ENCODE measurements at regions not wholly inside any gene's neighbourhood (a gene's known extent, or its start where the extent isn't known, plus 50 kb on each side); places are given as distances from the start of the nearest gene placed in this dataset.

DNA sequence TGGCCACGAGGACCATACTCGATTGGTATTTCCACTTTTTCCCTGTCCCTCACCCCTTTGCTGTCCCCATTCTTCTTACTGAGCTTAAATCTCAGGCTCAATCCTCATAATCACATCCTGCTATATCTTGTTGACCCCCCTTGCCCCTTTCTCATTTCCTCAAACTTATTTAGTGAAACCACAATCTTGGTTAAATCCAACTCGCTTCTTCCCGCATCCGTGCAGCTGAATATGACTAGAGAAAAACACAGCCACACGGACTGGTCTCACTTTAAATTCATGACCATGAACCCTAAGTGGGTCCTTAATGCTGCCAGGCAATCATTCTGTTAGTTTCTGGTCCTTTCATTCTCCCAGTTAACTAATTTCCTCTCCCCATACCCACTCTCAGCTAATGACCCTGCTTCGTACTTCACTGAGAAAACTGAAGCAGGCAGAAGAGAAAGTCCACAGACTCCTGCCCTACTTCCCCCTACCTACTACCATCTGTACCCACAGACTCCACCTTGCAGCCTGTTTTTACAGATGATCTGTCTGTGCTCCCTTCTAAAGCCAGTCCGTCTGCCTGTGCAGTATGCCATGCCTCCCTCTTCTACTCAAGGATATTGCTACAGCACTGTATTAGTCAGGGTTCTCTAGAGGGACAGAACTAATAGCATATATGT, 96.8 kb upstream of the LMO4 start:
- H2AFZ ChIP-seq (ENCODE audit: low read length): no peak overlapping the region; the same call in 1 of the 2 replicates
- no peak overlapping the region for H3K27ac ChIP-seq (ENCODE audit: low read length)
- H3K79me2 ChIP-seq (ENCODE audit: low read length): no peaks in the 10 kb centered on the region
- H3K9me3 ChIP-seq (ENCODE audit: low read length): no peaks in the 10 kb centered on the region
- no peaks in the 10 kb centered on the region for H3K27me3 ChIP-seq (ENCODE audit: low read length)
- H3K4me3 ChIP-seq (ENCODE audit: low read length): no peak overlapping the region
- DNase-seq: no peak
- no peaks in the 10 kb centered on the region for H4K20me1 ChIP-seq (ENCODE audit: insufficient read depth, low read depth, low read length)
- H3K36me3 ChIP-seq (ENCODE audit: insufficient read depth, low read length): no peaks in the 10 kb centered on the region
- no peaks in the 10 kb centered on the region for H3K9me2 ChIP-seq (replicated peaks; ENCODE audit: insufficient read depth, low read length)
- H3K4me1 ChIP-seq (ENCODE audit: low read length): peaks cover 16% of the 10 kb centered on the region
- no peak overlapping the region for H3K4me2 ChIP-seq (ENCODE audit: low read depth, low read length, poor library complexity, severe bottlenecking)
- H3K9ac ChIP-seq (ENCODE audit: low read length): no peak overlapping the region

DNA sequence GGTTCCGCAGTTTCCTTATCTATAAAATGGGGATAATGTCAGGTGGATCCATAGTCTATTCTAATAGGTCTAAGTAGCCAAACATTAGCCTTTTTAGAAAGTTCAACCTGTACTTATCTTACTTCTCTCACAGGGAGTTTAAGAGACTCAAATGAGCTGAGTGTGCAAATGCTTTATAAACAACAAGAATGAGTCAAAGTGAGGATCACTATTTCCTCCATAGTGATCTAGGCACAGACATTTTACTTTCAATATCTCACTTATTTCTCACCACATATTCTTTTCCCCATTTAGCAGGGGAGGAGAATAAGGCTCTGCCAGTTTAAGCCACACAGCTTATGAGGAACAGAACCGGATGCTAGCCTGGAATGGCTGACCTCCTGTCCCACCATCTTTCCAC, 92.1 kb upstream of the LMO4 start:
- H3K36me3 ChIP-seq (ENCODE audit: insufficient read depth, low read length): no peaks in the 10 kb centered on the region
- no peaks in the 10 kb centered on the region for H3K9me3 ChIP-seq (ENCODE audit: low read length)
- H3K4me3 ChIP-seq (ENCODE audit: low read length): no peak overlapping the region
- H3K9me2 ChIP-seq (replicated peaks; ENCODE audit: insufficient read depth, low read length): no peaks in the 10 kb centered on the region
- H3K79me2 ChIP-seq (ENCODE audit: low read length): no peaks in the 10 kb centered on the region
- H3K27me3 ChIP-seq (ENCODE audit: low read length): no peaks in the 10 kb centered on the region
- no peak for DNase-seq
- H4K20me1 ChIP-seq (ENCODE audit: insufficient read depth, low read depth, low read length): no peaks in the 10 kb centered on the region
- H2AFZ ChIP-seq (ENCODE audit: low read length): no peak overlapping the region
- H3K4me2 ChIP-seq (ENCODE audit: low read depth, low read length, poor library complexity, severe bottlenecking): no peak overlapping the region
- peaks cover 4% of the 10 kb centered on the region for H3K4me1 ChIP-seq (ENCODE audit: low read length)
- no peak overlapping the region for H3K9ac ChIP-seq (ENCODE audit: low read length)
- H3K27ac ChIP-seq (ENCODE audit: low read length): no peak overlapping the region

DNA sequence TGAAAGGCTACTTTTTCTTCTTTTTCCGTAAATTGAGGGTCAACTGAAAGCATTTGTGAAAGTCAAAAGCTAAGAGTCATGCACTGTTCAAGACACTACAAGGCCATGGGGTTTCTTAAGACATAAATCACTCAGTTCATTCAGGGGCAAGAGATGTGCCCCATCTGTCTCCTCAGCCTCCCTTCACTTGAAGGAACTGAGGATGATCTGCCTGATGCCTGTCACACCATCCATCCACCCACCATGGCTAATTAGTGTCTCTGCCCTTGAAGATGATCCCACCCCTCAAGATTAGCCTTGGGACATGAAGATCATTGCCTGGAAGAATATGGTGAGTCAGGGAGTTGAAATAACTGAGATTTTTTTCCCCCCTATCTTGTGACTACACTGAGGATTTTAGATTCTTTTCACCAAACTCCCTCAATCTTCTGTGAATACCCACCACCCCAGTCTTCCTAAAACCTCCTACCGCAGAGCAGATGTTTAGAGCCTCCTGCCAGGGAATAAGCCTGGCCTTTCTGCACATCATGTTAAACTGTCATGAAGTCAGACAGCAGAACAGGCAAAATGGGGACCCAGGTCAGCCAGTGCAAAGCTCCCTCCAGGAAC, 88.6 kb upstream of the LMO4 start:
- Histone ChIP-seq H3K79me2 (ENCODE audit: low read length) (no peaks in the 10 kb centered on the region), H3K9me3 (ENCODE audit: low read length) (no peaks in the 10 kb centered on the region), H3K9me2 (replicated peaks; ENCODE audit: insufficient read depth, low read length) (no peaks in the 10 kb centered on the region), H3K27ac (ENCODE audit: low read length) (no peak overlapping the region), H3K36me3 (ENCODE audit: insufficient read depth, low read length) (no peaks in the 10 kb centered on the region), H3K4me3 (ENCODE audit: low read length) (no peak overlapping the region), H4K20me1 (ENCODE audit: insufficient read depth, low read depth, low read length) (no peaks in the 10 kb centered on the region), H3K9ac (ENCODE audit: low read length) (no peak overlapping the region), H3K4me1 (ENCODE audit: low read length) (no peaks in the 10 kb centered on the region), H2AFZ (ENCODE audit: low read length) (no peak overlapping the region), H3K27me3 (ENCODE audit: low read length) (no peaks in the 10 kb centered on the region), H3K4me2 (ENCODE audit: low read depth, low read length, poor library complexity, severe bottlenecking) (no peak overlapping the region)
- no peak for DNase-seq

DNA sequence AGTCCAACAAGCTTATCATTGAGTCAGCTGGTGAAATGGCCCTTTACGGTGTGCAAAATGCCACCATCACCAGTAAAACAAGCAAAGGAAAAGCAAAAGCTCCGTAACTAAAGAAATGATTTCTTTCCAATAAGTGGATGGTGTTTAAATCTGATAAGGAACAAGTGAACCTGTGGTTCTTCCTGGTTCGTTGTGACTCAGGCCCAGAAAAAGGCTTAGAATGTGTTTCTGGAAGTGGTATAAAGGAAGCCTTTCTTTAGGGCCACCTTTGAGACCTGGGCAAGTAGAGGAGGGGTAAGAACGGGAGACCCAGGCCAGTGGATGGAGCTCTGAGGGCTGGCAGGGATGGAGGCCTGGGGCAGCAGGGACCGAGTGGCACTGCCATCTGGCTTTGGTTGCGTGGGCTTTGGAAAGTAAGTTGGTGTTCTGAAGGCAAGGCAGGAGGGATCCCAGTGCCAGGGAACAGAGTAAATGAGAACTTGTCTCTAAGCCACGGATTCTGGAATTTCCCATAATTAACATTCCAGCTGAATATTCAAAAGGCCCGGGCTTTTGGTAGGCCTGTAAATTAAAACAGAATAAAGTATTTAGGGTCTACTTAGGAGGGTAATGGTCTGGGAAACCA, 87.9 kb upstream of the LMO4 start:
- Histone ChIP-seq H3K9me2 (replicated peaks; ENCODE audit: insufficient read depth, low read length) (no peaks in the 10 kb centered on the region), H3K9ac (ENCODE audit: low read length) (no peak overlapping the region), H3K4me1 (ENCODE audit: low read length) (no peaks in the 10 kb centered on the region)

DNA sequence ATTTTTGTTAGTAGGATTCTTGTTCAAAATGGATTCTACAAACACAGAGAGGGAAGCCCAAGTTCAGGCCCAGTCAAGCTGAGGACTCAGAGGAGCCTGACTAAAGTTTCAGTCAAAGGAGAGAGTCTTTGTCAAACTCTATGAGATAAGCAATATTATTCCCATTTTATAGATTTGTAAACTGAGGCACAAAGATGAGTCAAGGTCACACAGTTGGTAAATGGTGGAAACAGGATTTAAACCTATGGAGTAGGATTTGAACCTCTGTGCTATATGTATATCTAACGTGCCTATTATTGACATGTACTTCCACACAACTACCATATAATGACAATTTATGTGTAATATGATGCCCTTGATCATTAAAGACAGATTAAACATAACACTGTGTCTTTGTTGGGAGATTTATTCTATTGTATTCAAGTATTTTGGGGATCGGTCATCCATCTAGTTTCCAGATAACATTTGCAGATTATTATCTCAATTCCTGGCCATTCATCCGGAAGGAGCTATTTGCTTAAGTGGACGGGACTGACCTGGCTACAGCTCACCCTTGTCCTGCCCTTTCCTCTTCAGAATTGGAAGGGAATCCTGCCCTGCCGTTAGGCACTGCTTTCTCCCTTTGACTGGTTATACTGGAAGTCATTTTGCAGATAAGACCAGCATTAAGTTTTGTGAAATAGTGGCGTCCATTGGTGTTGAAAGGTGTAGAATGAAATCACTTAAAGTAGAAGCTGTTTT, 86.1 kb upstream of the LMO4 start:
- Histone ChIP-seq H3K27ac (ENCODE audit: low read length) (no peak overlapping the region), H3K4me1 (ENCODE audit: low read length) (no peaks in the 10 kb centered on the region), H2AFZ (ENCODE audit: low read length) (no peak overlapping the region), H4K20me1 (ENCODE audit: insufficient read depth, low read depth, low read length) (no peaks in the 10 kb centered on the region), H3K9me3 (ENCODE audit: low read length) (no peaks in the 10 kb centered on the region), H3K9ac (ENCODE audit: low read length) (no peak overlapping the region), H3K27me3 (ENCODE audit: low read length) (no peaks in the 10 kb centered on the region), H3K36me3 (ENCODE audit: insufficient read depth, low read length) (no peaks in the 10 kb centered on the region), H3K4me2 (ENCODE audit: low read depth, low read length, poor library complexity, severe bottlenecking) (no peak overlapping the region), H3K9me2 (replicated peaks; ENCODE audit: insufficient read depth, low read length) (no peaks in the 10 kb centered on the region), H3K4me3 (ENCODE audit: low read length) (no peak overlapping the region), H3K79me2 (ENCODE audit: low read length) (no peaks in the 10 kb centered on the region)
- no peak for DNase-seq

More for the DNA sequence above, 87.9 kb upstream of the LMO4 start:
- Histone ChIP-seq H4K20me1 (ENCODE audit: insufficient read depth, low read depth, low read length) (no peaks in the 10 kb centered on the region), H3K79me2 (ENCODE audit: low read length) (no peaks in the 10 kb centered on the region), H3K27ac (ENCODE audit: low read length) (no peak overlapping the region), H3K4me3 (ENCODE audit: low read length) (no peak overlapping the region), H3K9me3 (ENCODE audit: low read length) (no peaks in the 10 kb centered on the region), H3K27me3 (ENCODE audit: low read length) (no peaks in the 10 kb centered on the region), H2AFZ (ENCODE audit: low read length) (no peak overlapping the region), H3K4me2 (ENCODE audit: low read depth, low read length, poor library complexity, severe bottlenecking) (no peak overlapping the region), H3K36me3 (ENCODE audit: insufficient read depth, low read length) (no peaks in the 10 kb centered on the region)
- DNase-seq: no peak

DNA sequence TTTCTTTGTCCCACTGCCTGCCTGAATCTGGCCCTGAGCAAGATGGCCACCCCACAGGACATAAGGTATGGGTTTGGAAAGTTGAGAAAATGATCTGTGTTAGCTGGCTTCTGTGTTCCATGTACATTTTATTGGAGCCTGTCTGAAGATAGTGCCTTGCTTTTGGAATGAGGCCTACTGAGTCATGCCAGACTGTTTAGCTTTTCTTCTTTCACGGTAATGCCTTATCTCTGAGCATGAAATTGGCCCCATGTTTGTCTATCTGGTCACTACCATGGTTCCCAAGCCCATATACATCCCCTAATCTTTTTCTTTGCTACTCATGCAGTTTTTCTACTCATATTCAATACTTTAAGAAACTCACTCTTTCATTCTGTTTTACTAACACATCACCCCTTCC, 85.1 kb upstream of the LMO4 start:
- Histone ChIP-seq H3K9me2 (replicated peaks; ENCODE audit: insufficient read depth, low read length) (no peaks in the 10 kb centered on the region), H3K9ac (ENCODE audit: low read length) (no peak overlapping the region), H3K4me2 (ENCODE audit: low read depth, low read length, poor library complexity, severe bottlenecking) (no peak overlapping the region), H2AFZ (ENCODE audit: low read length) (no peak overlapping the region), H3K79me2 (ENCODE audit: low read length) (no peaks in the 10 kb centered on the region), H4K20me1 (ENCODE audit: insufficient read depth, low read depth, low read length) (no peaks in the 10 kb centered on the region), H3K36me3 (ENCODE audit: insufficient read depth, low read length) (no peaks in the 10 kb centered on the region), H3K9me3 (ENCODE audit: low read length) (no peaks in the 10 kb centered on the region), H3K27me3 (ENCODE audit: low read length) (no peaks in the 10 kb centered on the region), H3K4me1 (ENCODE audit: low read length) (no peaks in the 10 kb centered on the region), H3K27ac (ENCODE audit: low read length) (no peak overlapping the region), H3K4me3 (ENCODE audit: low read length) (no peak overlapping the region)
- no peak for DNase-seq

DNA sequence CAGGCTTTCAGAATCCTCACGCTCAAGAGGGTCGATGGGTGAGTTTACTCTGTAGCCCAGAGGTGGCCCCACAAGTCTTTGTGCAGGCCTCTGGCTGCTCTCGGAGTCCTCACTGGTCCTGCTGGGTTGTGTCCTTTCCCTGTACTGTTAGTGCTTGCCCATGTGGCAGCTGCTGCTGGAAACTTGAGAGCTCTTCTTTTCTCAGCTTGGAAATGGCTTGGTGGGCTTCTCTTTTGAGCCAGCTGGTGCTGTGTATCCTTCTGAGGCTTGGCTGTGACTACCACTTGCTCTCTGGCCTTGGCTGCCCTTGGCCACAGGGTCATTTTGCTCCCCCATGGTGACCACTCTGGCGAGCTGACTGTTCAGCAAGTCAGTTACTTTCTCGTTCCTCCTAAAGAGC, 82.2 kb upstream of the LMO4 start:
- no peak for DNase-seq
- H3K9me3 ChIP-seq (ENCODE audit: low read length): no peaks in the 10 kb centered on the region
- no peaks in the 10 kb centered on the region for H3K27me3 ChIP-seq (ENCODE audit: low read length)
- no peaks in the 10 kb centered on the region for H3K36me3 ChIP-seq (ENCODE audit: insufficient read depth, low read length)
- no peak overlapping the region for H2AFZ ChIP-seq (ENCODE audit: low read length)
- H3K9me2 ChIP-seq (replicated peaks; ENCODE audit: insufficient read depth, low read length): no peaks in the 10 kb centered on the region
- H3K4me2 ChIP-seq (ENCODE audit: low read depth, low read length, poor library complexity, severe bottlenecking): no peak overlapping the region
- H3K4me3 ChIP-seq (ENCODE audit: low read length): no peak overlapping the region
- H3K4me1 ChIP-seq (ENCODE audit: low read length): no peaks in the 10 kb centered on the region
- no peaks in the 10 kb centered on the region for H3K79me2 ChIP-seq (ENCODE audit: low read length)
- H4K20me1 ChIP-seq (ENCODE audit: insufficient read depth, low read depth, low read length): no peaks in the 10 kb centered on the region
- no peak overlapping the region for H3K27ac ChIP-seq (ENCODE audit: low read length)
- H3K9ac ChIP-seq (ENCODE audit: low read length): no peak overlapping the region

DNA sequence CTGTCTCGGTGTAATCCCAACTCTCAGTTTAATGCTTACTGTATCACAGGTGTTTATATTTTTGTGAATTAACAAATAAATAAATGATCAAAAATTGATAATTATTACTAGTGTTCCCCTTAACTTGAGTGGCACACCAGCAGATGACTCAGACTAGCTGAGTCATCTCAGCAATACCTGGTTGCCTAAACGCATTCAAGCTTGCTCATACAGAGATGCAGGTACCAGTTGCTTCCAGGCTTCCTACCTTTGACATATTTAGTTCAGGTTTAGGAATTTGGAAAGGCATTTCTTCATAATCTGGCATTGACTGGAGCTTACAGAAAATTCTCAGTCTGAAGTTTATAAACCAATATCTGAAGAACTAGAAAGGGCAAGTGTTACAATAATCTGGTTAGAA, 78.9 kb upstream of the LMO4 start:
- no peaks in the 10 kb centered on the region for H3K4me1 ChIP-seq (ENCODE audit: low read length)
- no peaks in the 10 kb centered on the region for H3K27me3 ChIP-seq (ENCODE audit: low read length)
- no peak overlapping the region for H3K9ac ChIP-seq (ENCODE audit: low read length)
- H3K36me3 ChIP-seq (ENCODE audit: insufficient read depth, low read length): no peaks in the 10 kb centered on the region
- DNase-seq: no peak
- no peak overlapping the region for H2AFZ ChIP-seq (ENCODE audit: low read length)
- H4K20me1 ChIP-seq (ENCODE audit: insufficient read depth, low read depth, low read length): no peaks in the 10 kb centered on the region
- no peaks in the 10 kb centered on the region for H3K9me2 ChIP-seq (replicated peaks; ENCODE audit: insufficient read depth, low read length)
- no peak overlapping the region for H3K4me2 ChIP-seq (ENCODE audit: low read depth, low read length, poor library complexity, severe bottlenecking)
- no peak overlapping the region for H3K4me3 ChIP-seq (ENCODE audit: low read length)
- H3K79me2 ChIP-seq (ENCODE audit: low read length): no peaks in the 10 kb centered on the region
- no peak overlapping the region for H3K27ac ChIP-seq (ENCODE audit: low read length)
- no peaks in the 10 kb centered on the region for H3K9me3 ChIP-seq (ENCODE audit: low read length)

Data from Karpas-422 (cell line).